NCI-H1694 treated with DMSO at 0.1 percent for 48 hours (cell line): ENCODE measurements at regions not wholly inside any gene's neighbourhood (a gene's known extent, or its start where the extent isn't known, plus 50 kb on each side); places are given as distances from the start of the nearest gene placed in this dataset.
"Not testable (repeated sequence)": the region's sequence is repeated elsewhere in the genome, so short reads cannot be mapped to it uniquely, and the experiment has no call there.

Experiments used
- DNase-seq: peaks from one replicate; lab custom pipeline; 2025; lab: John Stamatoyannopoulos, UW

DNA sequence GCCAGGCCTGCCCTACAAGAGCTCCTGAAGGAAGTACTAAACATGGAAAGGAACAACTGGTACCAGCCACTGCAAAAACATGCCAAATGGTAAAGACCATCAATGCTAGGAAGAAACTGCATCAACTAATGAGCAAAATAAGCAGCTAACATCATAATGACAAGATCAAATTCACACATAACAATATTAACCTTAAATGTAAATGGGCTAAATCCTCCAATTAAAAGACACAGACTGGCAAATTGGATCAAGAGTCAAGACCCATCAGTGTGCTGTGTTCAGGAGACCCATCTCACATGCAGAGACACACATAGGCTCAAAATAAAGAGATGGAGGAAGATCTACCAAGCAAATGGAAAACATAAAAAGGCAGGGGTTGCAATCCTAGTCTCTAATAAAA lies 119.0 kb upstream of the CARMIL1 start:
- DNase-seq: not testable (repeated sequence)

DNA sequence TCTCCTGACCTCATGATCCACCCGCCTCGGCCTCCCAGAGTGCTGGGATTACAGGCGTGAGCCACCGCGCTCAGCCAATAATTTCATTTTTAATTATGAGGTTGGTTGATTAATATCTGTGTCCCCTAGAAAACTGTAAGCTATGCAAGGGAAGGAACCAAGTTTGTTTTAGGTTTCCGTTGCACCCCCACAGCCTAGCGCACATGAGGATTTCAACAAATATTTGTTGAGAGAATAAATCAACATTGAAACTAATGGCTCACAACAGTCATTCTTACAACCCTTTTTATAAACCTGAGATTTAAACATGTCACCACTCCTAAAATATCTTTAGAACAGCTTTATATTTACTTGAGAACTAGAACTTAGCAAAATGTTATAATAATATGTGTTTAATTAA lies 114.0 kb upstream of the CARMIL1 start:
- DNase-seq: no peak

- no peak for DNase-seq
These were observed 113.4 kb upstream of the CARMIL1 start for GRCh38 chr6:25165800-25166199.

- DNase-seq: no peak
These were observed 112.0 kb upstream of the CARMIL1 start for GRCh38 chr6:25166955-25167748.

- DNase-seq: no peak
These were observed 111.2 kb upstream of the CARMIL1 start for GRCh38 chr6:25167961-25168360.

GRCh38 chr6:25168637-25169036 lies 110.5 kb upstream of the CARMIL1 start:
- no peak for DNase-seq

DNA sequence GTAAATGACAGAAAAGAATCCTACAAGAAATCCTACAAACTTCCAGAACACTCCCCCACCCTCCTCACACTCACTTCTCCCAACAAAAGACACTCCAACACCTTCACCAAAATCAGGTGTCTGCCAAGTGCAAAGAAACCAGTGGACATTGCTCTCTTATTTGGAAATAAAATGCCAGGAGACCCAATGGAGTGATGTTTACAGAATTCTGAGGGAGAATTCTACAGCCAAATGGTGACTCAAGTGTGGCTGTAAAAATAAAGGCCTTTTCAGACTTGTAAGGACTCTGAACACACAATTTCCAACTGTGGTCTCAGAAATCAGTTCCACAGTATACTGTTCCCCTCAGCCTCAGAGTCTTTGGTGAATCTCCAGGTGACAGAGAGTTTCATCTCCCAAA lies 109.6 kb upstream of the CARMIL1 start:
- DNase-seq: no peak

DNA sequence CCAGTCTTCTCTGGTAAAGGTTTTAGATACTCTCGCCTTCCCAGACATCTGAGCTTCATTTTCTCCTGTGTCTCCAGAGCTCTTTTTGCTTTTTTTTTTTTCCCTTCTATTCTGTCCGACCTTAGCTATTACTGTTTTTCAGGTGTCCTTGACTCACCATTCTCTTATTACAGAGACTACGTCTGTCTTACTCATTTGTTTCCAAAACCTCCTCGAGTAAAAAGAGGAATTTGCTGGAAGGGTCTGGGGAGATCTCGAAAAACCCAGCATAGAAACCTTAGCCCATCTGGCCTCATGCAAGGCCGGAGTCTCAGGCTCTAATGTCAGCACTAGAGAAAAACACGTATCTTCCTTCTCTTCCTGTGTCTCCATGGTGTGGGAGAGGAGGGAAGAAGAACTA lies 109.2 kb upstream of the CARMIL1 start:
- DNase-seq: no peak

- no peak for DNase-seq
These were observed 108.5 kb upstream of the CARMIL1 start for GRCh38 chr6:25170640-25171039.

DNA sequence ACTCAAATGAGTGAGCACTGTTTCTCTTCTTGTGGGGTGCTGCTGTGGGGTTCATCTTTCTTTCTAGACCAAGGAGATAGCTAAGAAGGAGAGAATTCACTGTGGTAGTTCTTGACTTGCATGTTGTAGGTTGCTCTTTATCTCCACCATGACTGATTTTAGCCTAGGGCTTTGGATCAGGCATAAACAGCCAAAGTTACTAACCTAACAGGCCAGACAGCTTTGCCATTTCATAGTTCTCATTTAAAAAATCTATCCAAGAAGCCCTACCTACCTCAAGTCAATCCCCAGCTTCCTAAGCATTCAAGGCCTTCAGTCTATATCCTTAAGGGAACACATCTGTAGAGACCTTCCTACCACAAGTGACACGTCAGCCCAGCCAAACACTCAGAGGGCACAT lies 107.9 kb upstream of the CARMIL1 start:
- DNase-seq: no peak

DNA sequence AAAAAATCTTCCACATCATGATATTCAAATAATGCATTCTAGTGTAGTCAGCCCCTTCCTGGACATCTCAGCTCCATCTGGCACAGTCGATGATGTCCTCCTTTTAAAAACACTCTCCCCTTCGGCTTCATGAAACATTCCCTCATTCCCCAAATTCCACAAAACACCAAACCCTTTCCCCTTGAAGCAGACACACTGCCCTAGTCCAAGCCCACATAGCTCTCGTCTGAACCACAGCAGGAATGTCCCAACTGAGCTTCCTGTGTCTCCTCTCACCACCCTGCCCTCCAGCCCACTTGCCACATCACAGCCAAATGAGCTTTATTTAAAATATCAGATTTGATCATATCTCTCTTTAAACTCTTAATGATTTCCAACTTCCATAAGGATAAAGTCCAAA lies 106.4 kb upstream of the CARMIL1 start:
- DNase-seq: no peak

- DNase-seq: no peak
These were observed 105.9 kb upstream of the CARMIL1 start for GRCh38 chr6:25173246-25173645.

- DNase-seq: peak; percentile 3
These were observed 105.2 kb upstream of the CARMIL1 start for GRCh38 chr6:25173951-25174474.

DNA sequence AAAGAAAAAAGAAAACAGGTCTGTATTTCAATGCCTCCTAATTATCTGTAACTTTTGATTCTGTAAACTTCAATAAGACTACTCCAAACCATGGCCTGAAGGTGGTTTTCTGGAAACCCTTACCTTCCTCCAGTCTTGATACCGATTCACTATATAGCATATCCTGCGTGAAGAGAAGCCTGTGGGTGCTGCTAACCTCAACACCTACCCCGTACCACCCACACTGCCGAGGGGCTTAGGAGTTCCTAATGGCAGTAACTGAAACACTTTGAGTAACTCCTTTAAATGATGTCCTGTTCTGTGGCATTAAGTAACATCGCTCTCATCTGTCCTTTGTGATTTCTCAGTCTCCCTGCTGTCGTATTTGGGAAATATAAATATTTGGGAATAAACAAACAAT lies 104.5 kb upstream of the CARMIL1 start:
- DNase-seq: no peak

- DNase-seq: no peak
These were observed 104.0 kb upstream of the CARMIL1 start for GRCh38 chr6:25175196-25175595.

DNA sequence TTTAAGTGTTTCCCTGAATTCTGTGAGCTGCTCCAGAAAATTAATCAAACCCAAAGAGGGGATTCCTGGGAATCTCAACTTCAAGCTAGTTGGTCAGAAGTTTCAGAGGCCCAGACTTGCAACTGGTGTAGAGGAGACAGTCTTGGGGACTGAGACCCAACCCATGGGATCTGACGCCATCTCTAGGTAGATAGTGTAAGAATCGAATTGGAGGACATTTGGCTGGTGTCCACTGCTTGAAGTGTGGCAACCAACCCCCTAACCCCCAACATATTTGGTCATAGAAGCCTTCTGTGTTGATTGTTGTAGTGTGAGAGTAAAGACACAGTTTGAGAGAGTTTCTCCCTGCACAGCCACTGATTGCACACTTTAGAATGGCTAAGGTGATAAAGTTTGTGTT lies 103.5 kb upstream of the CARMIL1 start:
- no peak for DNase-seq

DNA sequence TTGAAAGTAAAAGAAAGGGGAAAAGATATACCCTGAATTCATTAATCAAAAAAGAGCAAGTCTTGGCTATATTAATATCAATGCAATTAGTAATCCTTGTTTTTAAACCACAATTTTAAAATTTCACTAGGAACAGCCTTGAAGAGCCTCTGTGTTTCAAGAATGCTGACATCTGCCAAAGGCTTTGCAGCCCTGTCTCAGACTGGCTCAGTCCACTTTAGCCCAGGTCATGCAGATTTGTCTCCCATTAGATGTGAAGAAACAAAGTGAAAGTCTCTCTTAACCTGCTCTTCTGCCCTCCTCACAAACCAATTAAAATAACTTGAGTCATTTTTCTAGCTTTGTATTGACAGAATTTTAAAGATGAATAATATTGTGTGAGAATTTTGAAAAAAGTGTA lies 102.7 kb upstream of the CARMIL1 start:
- DNase-seq: no peak

DNA sequence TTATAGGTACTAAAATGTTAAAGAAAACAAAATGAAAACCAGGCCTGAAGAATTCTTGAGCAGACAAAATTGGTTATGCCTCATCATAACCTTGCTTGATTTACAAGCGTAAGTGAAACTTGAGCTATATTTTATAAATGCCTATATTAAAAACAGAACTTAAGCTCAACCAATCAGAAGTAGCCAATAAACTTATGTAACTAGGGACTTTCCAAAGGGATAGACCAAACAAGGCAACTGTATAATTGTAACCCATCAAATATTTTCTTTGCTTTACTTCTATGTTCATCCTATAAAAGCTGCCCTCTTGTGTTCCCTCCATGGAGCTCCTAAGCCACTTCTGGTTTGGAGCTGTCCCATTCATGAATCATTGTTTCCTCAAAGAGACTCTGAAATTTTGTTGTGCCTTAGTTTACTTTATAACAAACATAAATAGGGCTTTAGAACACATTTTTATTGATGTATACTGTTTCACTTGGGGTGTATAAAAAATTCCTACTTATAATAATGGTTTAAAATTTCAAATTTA lies 101.6 kb upstream of the CARMIL1 start:
- no peak for DNase-seq

DNA sequence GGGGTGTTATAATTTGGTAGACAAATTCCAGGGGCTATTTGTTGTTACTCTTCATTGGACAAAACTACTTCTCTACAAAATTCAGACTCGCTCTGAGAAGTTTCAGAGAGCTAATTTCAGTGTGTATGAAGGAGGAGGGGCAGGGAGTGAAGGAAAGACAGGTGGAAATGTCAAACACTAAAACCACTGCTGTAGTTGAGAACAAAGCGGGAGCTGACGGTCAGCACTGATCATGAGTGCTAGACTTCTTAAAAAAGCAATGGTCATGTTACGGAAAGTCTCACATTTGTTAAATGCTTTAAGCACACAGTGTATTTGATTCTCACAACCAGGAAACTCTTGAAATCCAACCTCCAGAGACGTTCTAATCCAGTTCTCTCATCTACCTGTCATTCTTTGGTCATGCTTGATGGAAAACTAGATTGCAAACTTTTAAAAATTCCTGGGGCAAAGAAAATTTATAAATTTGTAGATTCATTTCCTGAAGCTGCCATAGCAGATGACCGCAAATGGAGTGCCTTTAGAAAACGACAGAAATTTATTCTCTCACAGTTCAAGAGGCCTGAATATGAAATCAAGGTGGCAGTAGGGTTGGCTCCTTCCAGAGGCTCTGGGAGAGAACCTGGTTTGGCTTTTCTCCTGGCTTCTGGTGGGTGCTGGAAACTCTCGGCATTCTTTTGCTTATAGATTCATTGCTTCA lies 100.7 kb upstream of the CARMIL1 start:
- DNase-seq: no peak

DNA sequence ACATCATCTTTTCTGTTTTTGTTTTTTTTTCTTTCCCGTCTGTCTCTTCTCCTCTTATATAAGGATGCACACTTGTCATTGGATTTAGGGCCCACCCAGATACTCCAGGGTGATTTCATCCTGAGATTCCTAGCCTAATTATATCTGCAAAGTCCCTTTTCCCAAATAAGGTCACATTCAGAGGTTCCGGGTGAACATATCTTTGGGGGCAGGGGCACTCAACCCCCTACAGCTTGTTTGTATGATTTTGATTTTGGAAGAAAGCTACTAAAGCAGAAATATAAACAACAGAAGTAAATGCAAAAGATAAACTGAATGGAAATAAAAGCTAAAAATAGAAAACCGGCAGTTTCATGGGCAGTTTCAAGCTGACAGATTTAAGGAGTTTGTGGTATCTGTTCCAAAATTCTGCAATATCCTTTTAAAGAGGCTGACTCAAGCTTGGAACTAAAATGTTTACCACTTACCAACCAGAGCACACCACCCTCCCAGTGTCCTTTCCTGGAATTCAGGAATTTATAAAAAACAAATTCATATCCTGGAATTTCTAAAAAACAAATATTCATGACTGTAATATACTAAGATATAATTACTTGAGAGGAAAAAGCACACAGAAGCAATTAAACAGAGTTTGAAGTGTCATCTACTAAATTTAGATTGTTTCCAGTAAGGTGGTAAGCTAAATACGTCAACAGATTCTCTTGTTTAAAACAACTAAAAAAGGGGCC lies 100.0 kb upstream of the CARMIL1 start:
- no peak for DNase-seq

DNA sequence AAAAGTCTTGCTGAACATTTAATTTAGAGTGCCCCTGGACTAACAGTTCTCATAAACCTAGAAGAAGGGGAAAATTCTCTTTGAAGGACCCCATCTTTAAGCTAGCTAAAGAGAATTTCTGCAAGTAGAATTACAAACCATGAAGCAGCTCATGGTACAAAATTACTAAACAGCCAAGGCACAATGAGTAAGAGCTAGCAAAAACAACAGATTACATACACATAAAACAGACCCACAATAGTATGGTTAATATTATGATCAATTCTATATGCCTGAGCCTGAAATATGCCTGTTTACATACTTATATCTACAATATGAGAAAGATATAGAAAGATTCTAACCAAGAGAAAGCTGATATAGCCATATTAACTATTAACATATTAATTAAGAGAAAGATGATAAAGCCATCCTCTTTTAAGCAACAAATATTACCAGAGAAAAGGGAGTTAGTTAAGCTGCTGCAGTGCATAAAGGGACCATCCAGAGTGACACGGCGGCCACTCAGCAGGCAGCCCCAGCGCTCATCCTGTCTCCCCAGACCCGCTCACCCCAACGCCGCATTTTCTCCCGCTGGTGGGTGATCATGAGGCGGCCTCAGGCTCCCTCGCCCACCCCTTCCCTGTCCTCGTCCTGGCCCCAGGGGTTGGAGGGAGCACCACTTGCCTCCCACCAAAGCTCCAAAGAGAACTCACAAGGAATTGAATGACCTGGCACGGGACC lies 98.4 kb upstream of the CARMIL1 start:
- DNase-seq: no peak

- DNase-seq: no peak
These were observed 97.8 kb upstream of the CARMIL1 start for GRCh38 chr6:25181350-25181724.
